GM12892 (cell line): ENCODE measurements at regions not wholly inside any gene's neighbourhood (a gene's known extent, or its start where the extent isn't known, plus 50 kb on each side); places are given as distances from the start of the nearest gene placed in this dataset.

Experiments used
- POLR2A ChIP-seq: IDR thresholded peaks from 2 replicates; pipeline ENCODE4 v1.6.1; 2011; ENCODE audit warnings: low read depth, low read length, control low read depth
- POLR2AphosphoS5 ChIP-seq: IDR thresholded peaks from 2 replicates; pipeline ENCODE4 v1.6.1; 2011; ENCODE audit warnings: low read depth, low read length, control low read depth
- TAF1 ChIP-seq: IDR thresholded peaks from 2 replicates; pipeline ENCODE4 v1.6.1; 2011; ENCODE audit warnings: low read depth, mild to moderate bottlenecking, control low read depth, low read length, borderline replicate concordance

DNA sequence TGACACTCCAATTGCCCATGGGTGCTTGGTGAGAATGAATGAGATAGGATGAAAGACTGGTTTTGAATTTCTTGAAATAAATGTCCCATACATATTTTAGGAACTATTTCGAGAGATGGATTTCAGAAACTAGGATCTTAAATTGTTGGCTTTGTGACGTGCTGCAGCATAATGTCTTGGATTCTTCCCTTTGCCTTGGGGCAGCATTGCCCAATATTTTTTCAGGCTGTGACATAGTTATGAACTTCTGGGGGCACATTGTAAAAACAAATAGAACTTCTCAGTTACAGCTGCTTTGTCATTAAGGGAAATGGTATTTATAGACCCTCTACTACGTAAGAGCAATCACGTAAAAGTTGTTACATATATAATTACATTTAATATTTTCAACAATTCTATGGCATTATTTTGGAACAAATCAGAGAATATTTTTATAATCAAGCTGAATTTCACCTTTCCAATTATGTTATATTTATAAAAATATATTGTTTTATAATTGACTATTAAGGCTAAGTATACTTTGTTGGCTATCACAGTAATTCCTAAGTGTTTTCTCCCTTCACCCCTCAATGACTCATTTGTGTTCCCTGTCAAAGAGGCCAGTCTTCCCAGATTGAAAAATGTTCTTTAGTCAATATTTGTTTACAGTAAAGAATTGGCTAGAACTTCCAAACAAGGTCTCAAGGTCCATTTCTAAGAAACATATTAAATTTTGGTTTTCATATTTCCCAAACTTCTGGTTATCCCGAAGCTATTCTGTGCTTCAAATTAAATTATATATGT, 1388.3 kb upstream of the ACO1 start:
- TF ChIP-seq TAF1 (no peak), POLR2A (no peak), POLR2AphosphoS5 (no peak)
